WERI-Rb-1 (cell line): ENCODE measurements at regions not wholly inside any gene's neighbourhood (a gene's known extent, or its start where the extent isn't known, plus 50 kb on each side); places are given as distances from the start of the nearest gene placed in this dataset.

Experiments used
- DNase-seq: peaks from one replicate; pipeline ENCODE4 v3.0.0-alpha.2; 2020
- H3K27ac ChIP-seq: fragments of 250-450 bp; sonication (Bioruptor Pico); 2 replicates; pipeline ENCODE4 v1.5.1; 2020; ENCODE audit warnings: mild to moderate bottlenecking, moderate library complexity
- H3K27me3 ChIP-seq: fragments of 250-450 bp; sonication (Bioruptor Pico); 2 replicates; pipeline ENCODE4 v1.5.1; 2021; ENCODE audit warnings: mild to moderate bottlenecking, low read depth, moderate library complexity; ENCODE audit not compliant: insufficient read depth, severe bottlenecking
- H3K36me3 ChIP-seq: fragments of 250-450 bp; sonication (Bioruptor Pico); 2 replicates; pipeline ENCODE4 v1.5.1; 2020; ENCODE audit warnings: mild to moderate bottlenecking, moderate library complexity
- H3K4me3 ChIP-seq: 2 replicates; pipeline ENCODE4 v1.5.1; 2011; ENCODE audit warnings: low read depth, mild to moderate bottlenecking, control low read depth, low read length
- H3K9me3 ChIP-seq: fragments of 250-450 bp; sonication (Bioruptor Pico); 2 replicates; pipeline ENCODE4 v1.5.1; 2021; ENCODE audit warnings: mild to moderate bottlenecking, moderate library complexity; ENCODE audit not compliant: severe bottlenecking
- CTCF ChIP-seq: IDR thresholded peaks from 2 replicates; pipeline ENCODE4 v1.5.1; 2011; ENCODE audit warnings: low read depth, mild to moderate bottlenecking, control low read depth, inconsistent platforms, low read length

DNA sequence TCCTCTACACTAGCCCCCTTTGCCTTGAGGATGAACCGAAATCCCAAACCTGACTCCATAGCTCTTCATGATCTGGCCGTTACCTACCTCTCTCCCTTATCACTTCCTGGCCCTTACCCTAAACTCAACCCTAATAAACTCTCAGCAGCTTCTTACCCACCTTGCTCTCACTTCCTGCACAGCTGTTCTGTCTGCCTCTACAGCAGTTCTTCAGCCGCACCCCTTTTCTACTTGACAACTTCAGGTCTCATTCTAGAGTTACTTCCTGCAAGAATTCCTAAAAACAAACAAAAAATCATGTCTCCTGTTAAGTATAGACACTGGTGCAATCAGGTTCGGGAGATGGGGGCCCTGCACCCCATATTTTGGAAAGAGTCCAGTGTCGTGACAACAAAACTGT is 239.9 kb upstream of the CELF2 start:
- Histone ChIP-seq H3K36me3 (no peaks in the 10 kb centered on the region), H3K9me3 (no peaks in the 10 kb centered on the region), H3K27ac (no peak overlapping the region), H3K4me3 (no peak overlapping the region), H3K27me3 (no peaks in the 10 kb centered on the region)
- TF ChIP-seq CTCF, result no peak
- no peak for DNase-seq

- Histone ChIP-seq H3K27ac (no peak overlapping the region), H3K36me3 (no peaks in the 10 kb centered on the region), H3K9me3 (no peaks in the 10 kb centered on the region)
These were observed 238.7 kb upstream of the CELF2 start for GRCh38 chr10:10778959-10779358.

DNA sequence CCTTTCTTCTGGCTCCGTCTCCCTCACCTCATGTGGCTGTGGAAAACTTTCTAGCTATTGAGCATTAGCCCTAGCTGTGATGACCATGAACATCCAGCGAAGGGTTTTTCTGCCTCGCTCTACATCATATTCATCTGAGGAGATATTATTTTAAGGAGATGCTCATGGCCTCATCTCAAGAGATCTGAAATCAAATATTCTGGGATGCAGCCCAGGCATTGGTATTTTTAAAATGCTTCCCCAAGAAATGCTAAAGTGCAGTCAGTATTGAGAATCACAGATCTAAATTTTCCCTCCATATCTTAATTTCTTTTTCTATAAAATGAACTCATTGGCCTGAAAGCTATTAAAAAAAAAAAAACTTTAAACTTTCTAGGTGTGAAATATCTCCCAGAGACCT is 238.2 kb upstream of the CELF2 start:
- TF ChIP-seq CTCF, result no peak
- H3K36me3 ChIP-seq, result no peaks in the 10 kb centered on the region
- H3K27ac ChIP-seq, result no peak overlapping the region
- no peaks in the 10 kb centered on the region for H3K9me3 ChIP-seq
- H3K4me3 ChIP-seq, result no peak overlapping the region
- DNase-seq, result no peak
- H3K27me3 ChIP-seq, result no peaks in the 10 kb centered on the region

More at GRCh38 chr10:10778959-10779358, 238.7 kb upstream of the CELF2 start:
- TF ChIP-seq CTCF, result no peak
- no peaks in the 10 kb centered on the region for H3K27me3 ChIP-seq
- DNase-seq, result no peak
- no peak overlapping the region for H3K4me3 ChIP-seq

GRCh38 chr10:10780746-10781145 is 236.9 kb upstream of the CELF2 start:
- no peak for DNase-seq
- Histone ChIP-seq H3K9me3 (no peaks in the 10 kb centered on the region), H3K4me3 (no peak overlapping the region), H3K36me3 (no peaks in the 10 kb centered on the region), H3K27me3 (no peaks in the 10 kb centered on the region), H3K27ac (no peak overlapping the region)
- TF ChIP-seq CTCF, result no peak

GRCh38 chr10:10782603-10783002 is 235.1 kb upstream of the CELF2 start:
- H3K4me3 ChIP-seq, result no peak overlapping the region
- no peak for TF ChIP-seq CTCF
- no peak for DNase-seq
- H3K27ac ChIP-seq, result no peak overlapping the region
- no peaks in the 10 kb centered on the region for H3K36me3 ChIP-seq
- H3K9me3 ChIP-seq, result no peaks in the 10 kb centered on the region
- no peaks in the 10 kb centered on the region for H3K27me3 ChIP-seq

GRCh38 chr10:10785627-10786026 is 232.0 kb upstream of the CELF2 start:
- H3K36me3 ChIP-seq, result no peaks in the 10 kb centered on the region
- no peak overlapping the region for H3K4me3 ChIP-seq
- no peak overlapping the region for H3K27ac ChIP-seq
- no peaks in the 10 kb centered on the region for H3K27me3 ChIP-seq
- no peak for DNase-seq
- H3K9me3 ChIP-seq, result no peaks in the 10 kb centered on the region
- TF ChIP-seq CTCF, result no peak
